ENCODE measurements at regions not wholly inside any gene's neighbourhood (a gene's known extent, or its start where the extent isn't known, plus 50 kb on each side); places are given as distances from the start of the nearest gene placed in this dataset.

DNA sequence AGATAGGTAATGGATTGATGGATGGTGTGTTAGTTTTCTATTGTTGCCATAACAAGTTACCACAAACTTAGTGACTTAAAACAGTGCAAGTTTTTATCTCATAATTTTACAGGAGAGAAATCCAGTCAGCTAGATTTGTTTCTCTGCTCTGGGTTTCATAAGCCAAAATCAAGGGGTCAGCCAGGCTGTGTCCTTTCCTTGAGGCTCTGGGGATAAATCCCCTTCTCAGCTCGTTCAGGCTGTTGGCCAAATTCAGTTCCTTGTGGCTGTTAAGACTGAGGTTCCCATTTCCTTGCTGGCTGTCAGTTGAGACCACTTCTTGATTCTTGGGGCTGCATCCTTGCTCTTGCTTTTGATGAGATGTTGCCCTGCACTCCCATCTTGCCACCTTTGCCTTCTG, 204.9 kb upstream of the CDH13 start (continued):
- TF ChIP-seq, protein P1, sequence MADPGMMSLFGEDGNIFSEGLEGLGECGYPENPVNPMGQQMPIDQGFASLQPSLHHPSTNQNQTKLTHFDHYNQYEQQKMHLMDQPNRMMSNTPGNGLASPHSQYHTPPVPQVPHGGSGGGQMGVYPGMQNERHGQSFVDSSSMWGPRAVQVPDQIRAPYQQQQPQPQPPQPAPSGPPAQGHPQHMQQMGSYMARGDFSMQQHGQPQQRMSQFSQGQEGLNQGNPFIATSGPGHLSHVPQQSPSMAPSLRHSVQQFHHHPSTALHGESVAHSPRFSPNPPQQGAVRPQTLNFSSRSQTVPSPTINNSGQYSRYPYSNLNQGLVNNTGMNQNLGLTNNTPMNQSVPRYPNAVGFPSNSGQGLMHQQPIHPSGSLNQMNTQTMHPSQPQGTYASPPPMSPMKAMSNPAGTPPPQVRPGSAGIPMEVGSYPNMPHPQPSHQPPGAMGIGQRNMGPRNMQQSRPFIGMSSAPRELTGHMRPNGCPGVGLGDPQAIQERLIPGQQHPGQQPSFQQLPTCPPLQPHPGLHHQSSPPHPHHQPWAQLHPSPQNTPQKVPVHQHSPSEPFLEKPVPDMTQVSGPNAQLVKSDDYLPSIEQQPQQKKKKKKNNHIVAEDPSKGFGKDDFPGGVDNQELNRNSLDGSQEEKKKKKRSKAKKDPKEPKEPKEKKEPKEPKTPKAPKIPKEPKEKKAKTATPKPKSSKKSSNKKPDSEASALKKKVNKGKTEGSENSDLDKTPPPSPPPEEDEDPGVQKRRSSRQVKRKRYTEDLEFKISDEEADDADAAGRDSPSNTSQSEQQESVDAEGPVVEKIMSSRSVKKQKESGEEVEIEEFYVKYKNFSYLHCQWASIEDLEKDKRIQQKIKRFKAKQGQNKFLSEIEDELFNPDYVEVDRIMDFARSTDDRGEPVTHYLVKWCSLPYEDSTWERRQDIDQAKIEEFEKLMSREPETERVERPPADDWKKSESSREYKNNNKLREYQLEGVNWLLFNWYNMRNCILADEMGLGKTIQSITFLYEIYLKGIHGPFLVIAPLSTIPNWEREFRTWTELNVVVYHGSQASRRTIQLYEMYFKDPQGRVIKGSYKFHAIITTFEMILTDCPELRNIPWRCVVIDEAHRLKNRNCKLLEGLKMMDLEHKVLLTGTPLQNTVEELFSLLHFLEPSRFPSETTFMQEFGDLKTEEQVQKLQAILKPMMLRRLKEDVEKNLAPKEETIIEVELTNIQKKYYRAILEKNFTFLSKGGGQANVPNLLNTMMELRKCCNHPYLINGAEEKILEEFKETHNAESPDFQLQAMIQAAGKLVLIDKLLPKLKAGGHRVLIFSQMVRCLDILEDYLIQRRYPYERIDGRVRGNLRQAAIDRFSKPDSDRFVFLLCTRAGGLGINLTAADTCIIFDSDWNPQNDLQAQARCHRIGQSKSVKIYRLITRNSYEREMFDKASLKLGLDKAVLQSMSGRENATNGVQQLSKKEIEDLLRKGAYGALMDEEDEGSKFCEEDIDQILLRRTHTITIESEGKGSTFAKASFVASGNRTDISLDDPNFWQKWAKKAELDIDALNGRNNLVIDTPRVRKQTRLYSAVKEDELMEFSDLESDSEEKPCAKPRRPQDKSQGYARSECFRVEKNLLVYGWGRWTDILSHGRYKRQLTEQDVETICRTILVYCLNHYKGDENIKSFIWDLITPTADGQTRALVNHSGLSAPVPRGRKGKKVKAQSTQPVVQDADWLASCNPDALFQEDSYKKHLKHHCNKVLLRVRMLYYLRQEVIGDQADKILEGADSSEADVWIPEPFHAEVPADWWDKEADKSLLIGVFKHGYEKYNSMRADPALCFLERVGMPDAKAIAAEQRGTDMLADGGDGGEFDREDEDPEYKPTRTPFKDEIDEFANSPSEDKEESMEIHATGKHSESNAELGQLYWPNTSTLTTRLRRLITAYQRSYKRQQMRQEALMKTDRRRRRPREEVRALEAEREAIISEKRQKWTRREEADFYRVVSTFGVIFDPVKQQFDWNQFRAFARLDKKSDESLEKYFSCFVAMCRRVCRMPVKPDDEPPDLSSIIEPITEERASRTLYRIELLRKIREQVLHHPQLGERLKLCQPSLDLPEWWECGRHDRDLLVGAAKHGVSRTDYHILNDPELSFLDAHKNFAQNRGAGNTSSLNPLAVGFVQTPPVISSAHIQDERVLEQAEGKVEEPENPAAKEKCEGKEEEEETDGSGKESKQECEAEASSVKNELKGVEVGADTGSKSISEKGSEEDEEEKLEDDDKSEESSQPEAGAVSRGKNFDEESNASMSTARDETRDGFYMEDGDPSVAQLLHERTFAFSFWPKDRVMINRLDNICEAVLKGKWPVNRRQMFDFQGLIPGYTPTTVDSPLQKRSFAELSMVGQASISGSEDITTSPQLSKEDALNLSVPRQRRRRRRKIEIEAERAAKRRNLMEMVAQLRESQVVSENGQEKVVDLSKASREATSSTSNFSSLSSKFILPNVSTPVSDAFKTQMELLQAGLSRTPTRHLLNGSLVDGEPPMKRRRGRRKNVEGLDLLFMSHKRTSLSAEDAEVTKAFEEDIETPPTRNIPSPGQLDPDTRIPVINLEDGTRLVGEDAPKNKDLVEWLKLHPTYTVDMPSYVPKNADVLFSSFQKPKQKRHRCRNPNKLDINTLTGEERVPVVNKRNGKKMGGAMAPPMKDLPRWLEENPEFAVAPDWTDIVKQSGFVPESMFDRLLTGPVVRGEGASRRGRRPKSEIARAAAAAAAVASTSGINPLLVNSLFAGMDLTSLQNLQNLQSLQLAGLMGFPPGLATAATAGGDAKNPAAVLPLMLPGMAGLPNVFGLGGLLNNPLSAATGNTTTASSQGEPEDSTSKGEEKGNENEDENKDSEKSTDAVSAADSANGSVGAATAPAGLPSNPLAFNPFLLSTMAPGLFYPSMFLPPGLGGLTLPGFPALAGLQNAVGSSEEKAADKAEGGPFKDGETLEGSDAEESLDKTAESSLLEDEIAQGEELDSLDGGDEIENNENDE (IDR thresholded peaks at IDR 0.05; ENCODE audit: insufficient replicate concordance, low read length): no peak
- TF ChIP-seq KDM1A (IDR thresholded peaks at IDR 0.05; ENCODE audit: borderline replicate concordance, low read length) (no peak), CBX8 (IDR thresholded peaks at IDR 0.05; ENCODE audit: borderline replicate concordance, low read depth, low read length) (no peak), POLR2A (IDR thresholded peaks at IDR 0.05; ENCODE audit: control extremely low read depth in 1 of 2, low read depth in 2 of 2, low read length in 2 of 2) (no peak), CHD2 (IDR thresholded peaks at IDR 0.05; ENCODE audit: low read length) (no peak)

All from H1 (cell line).